GM23338 (cell line): ENCODE measurements at regions not wholly inside any gene's neighbourhood (a gene's known extent, or its start where the extent isn't known, plus 50 kb on each side); places are given as distances from the start of the nearest gene placed in this dataset.
A peak's percentile ranks its signal among the peaks of the same experiment; 100 is the strongest.

Experiments used
- ATAC-seq: fragments of 200-7000 bp; cut with Tn5 transposase; 3 replicates; pipeline ENCODE4 v1.9.1; 2020
- DNase-seq: peaks from one replicate; pipeline ENCODE4 v3.0.0-alpha.2; 2015; ENCODE audit warnings: low spot score
- H2AFZ ChIP-seq: fragments of 200-600 bp; sonication (generic); 2 replicates; pipeline ENCODE4 v1.8.0; 2016; ENCODE audit warnings: antibody characterized with exemption, mild to moderate bottlenecking, moderate library complexity
- H3F3A ChIP-seq: fragments of 200-600 bp; sonication (generic); replicated peaks from 2 replicates; pipeline ENCODE4 v1.8.0; 2017; ENCODE audit warnings: antibody characterized with exemption, mixed run types, low read depth
- H3K27ac ChIP-seq: fragments of 200-600 bp; sonication (generic); 2 replicates; pipeline ENCODE4 v1.6.1; 2016; ENCODE audit warnings: low read depth
- H3K27me3 ChIP-seq: fragments of 200-600 bp; sonication (generic); 2 replicates; pipeline ENCODE4 v1.8.0; 2016; ENCODE audit warnings: mild to moderate bottlenecking, mixed run types, moderate library complexity; ENCODE audit not compliant: insufficient read depth
- H3K36me3 ChIP-seq: fragments of 200-600 bp; sonication (generic); 2 replicates; pipeline ENCODE4 v1.8.0; 2016; ENCODE audit warnings: mild to moderate bottlenecking; ENCODE audit not compliant: insufficient read depth
- H3K4me1 ChIP-seq: fragments of 200-600 bp; sonication (generic); 2 replicates; pipeline ENCODE4 v1.8.0; 2016; ENCODE audit warnings: mild to moderate bottlenecking, moderate library complexity; ENCODE audit not compliant: insufficient read depth
- H3K4me2 ChIP-seq: fragments of 200-600 bp; sonication (generic); 2 replicates; pipeline ENCODE4 v1.7.1; 2017; ENCODE audit warnings: mixed run types
- H3K4me3 ChIP-seq: fragments of 200-600 bp; sonication (generic); 2 replicates; pipeline ENCODE4 v1.6.1; 2016; ENCODE audit warnings: mixed run types
- H3K79me2 ChIP-seq: fragments of 200-600 bp; sonication (generic); replicated peaks from 2 replicates; pipeline ENCODE4 v1.8.0; 2017; ENCODE audit warnings: mild to moderate bottlenecking; ENCODE audit not compliant: insufficient read depth
- H3K9me2 ChIP-seq: fragments of 200-600 bp; sonication (generic); 2 replicates; pipeline ENCODE4 v1.8.0; 2017; ENCODE audit not compliant: insufficient read depth
- H4K20me1 ChIP-seq: fragments of 200-600 bp; sonication (generic); replicated peaks from 2 replicates; pipeline ENCODE4 v1.8.0; 2017; ENCODE audit warnings: mild to moderate bottlenecking; ENCODE audit not compliant: insufficient read depth
- H3K27ac Mint-ChIP-seq: 2 replicates; pipeline ENCODE4 v1.8.0; 2020; ENCODE audit warnings: inconsistent platforms, mild to moderate bottlenecking, moderate library complexity, mixed read lengths
- H3K27me3 Mint-ChIP-seq: 3 replicates; pipeline ENCODE4 v1.8.0; 2022; ENCODE audit warnings: low read depth, mild to moderate bottlenecking, moderate library complexity, mixed read lengths, inconsistent platforms; ENCODE audit not compliant: insufficient read depth, poor library complexity
- H3K36me3 Mint-ChIP-seq: 3 replicates; pipeline ENCODE4 v1.8.0; 2021; ENCODE audit warnings: low read depth, mild to moderate bottlenecking, inconsistent platforms, moderate library complexity, mixed read lengths
- H3K4me1 Mint-ChIP-seq: 3 replicates; pipeline ENCODE4 v1.8.0; 2020; ENCODE audit warnings: mild to moderate bottlenecking, inconsistent platforms, mixed read lengths
- H3K4me3 Mint-ChIP-seq: 3 replicates; pipeline ENCODE4 v1.8.0; 2021; ENCODE audit warnings: moderate library complexity, mild to moderate bottlenecking, inconsistent platforms, mixed read lengths
- H3K9me3 Mint-ChIP-seq: 3 replicates; pipeline ENCODE4 v1.8.0; 2020; ENCODE audit warnings: moderate library complexity, mild to moderate bottlenecking, inconsistent platforms, mixed read lengths
- CREB1 ChIP-seq: fragments of 250-450 bp; sonication (Bioruptor Pico); IDR thresholded peaks from 2 replicates; pipeline ENCODE4 v1.5.0; 2020; ENCODE audit warnings: low read depth, mild to moderate bottlenecking, moderate library complexity
- NANOG ChIP-seq: IDR thresholded peaks from 2 replicates; pipeline ENCODE4 v1.6.1; 2016; ENCODE audit warnings: antibody characterized with exemption, borderline replicate concordance
- POLR2AphosphoS5 ChIP-seq: IDR thresholded peaks from 2 replicates; pipeline ENCODE4 v1.6.1; 2016; ENCODE audit warnings: antibody characterized with exemption, low read depth
- STAT1 ChIP-seq: IDR thresholded peaks from one replicate; pipeline ENCODE4 v1.6.1; 2016; ENCODE audit warnings: antibody characterized with exemption; ENCODE audit not compliant: unreplicated experiment
- ZNF114 ChIP-seq: fragments of 250-450 bp; sonication (Bioruptor Pico); IDR thresholded peaks from 2 replicates; pipeline ENCODE4 v1.5.0; 2020; ENCODE audit warnings: mild to moderate bottlenecking, moderate library complexity
- ZNF462 ChIP-seq: fragments of 250-450 bp; sonication (Bioruptor Pico); IDR thresholded peaks from 2 replicates; pipeline ENCODE4 v1.5.0; 2020; ENCODE audit warnings: mild to moderate bottlenecking, moderate library complexity
- TF ChIP-seq, protein P1 (sequence below), 2 experiments: fragments of 200-600 bp in 1 of 2; sonication (generic) in 1 of 2; conservative IDR thresholded peaks; 2 replicates each; pipeline versions ENCODE4 v1.5.1 to v1.6.1; 2016 to 2017; ENCODE audit warnings: antibody characterized with exemption in 2 of 2, low read depth in 2 of 2, mild to moderate bottlenecking in 2 of 2, moderate library complexity in 1 of 2

GRCh38 chr13:52955472-52955874 is 73.1 kb upstream of the OLFM4 start (continued):
- TF ChIP-seq, protein P1, sequence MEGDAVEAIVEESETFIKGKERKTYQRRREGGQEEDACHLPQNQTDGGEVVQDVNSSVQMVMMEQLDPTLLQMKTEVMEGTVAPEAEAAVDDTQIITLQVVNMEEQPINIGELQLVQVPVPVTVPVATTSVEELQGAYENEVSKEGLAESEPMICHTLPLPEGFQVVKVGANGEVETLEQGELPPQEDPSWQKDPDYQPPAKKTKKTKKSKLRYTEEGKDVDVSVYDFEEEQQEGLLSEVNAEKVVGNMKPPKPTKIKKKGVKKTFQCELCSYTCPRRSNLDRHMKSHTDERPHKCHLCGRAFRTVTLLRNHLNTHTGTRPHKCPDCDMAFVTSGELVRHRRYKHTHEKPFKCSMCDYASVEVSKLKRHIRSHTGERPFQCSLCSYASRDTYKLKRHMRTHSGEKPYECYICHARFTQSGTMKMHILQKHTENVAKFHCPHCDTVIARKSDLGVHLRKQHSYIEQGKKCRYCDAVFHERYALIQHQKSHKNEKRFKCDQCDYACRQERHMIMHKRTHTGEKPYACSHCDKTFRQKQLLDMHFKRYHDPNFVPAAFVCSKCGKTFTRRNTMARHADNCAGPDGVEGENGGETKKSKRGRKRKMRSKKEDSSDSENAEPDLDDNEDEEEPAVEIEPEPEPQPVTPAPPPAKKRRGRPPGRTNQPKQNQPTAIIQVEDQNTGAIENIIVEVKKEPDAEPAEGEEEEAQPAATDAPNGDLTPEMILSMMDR (conservative IDR thresholded peaks at IDR 0.05; ENCODE audit: low read depth in 2 of 2), result no peak
- TF ChIP-seq ZNF462 (CRISPR knock-in tag) (0 out of 2 replicates have a peak, but pooled peaks have one; percentile 4), POLR2AphosphoS5 (no peak), CREB1 (no peak), ZNF114 (no peak)

DNA sequence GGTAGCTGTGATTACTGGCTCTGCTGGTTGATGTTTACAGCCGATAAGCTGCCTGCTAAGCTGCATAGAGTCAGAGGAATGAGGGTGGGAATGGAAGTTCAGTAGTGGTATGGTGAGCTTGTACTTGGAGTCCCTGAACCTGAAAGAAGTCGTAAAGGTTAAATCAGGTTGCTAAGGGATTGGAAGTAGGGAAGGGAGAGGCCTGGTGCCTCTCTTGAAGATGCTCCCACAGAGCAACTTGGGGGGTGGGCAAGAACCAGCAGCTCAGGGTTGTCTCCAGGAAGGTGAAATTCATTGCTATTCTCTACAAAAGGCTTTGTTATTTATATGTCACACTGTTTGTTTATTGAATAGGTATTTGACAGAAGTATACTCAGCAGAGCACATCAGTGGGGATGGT is 73.8 kb upstream of the OLFM4 start:
- Histone ChIP-seq H3K4me2 (peak overlapping the region; percentile 72), H3K36me3 (no peaks in the 10 kb centered on the region), H3K79me2 (no peaks in the 10 kb centered on the region), H3K9me2 (0 out of 2 replicates have a peak, but pooled peaks cover under 1% of the 10 kb centered on the region), H3K4me3 (peak overlapping the region; percentile 37), H3F3A (peaks cover 20% of the 10 kb centered on the region; the same call in 1 of the 2 replicates), H3K27me3 (no peaks in the 10 kb centered on the region), H3K27ac (peak overlapping the region; percentile 7; the same call in 1 of the 2 replicates), H3K4me1 (peaks cover 61% of the 10 kb centered on the region), H2AFZ (no peak overlapping the region), H4K20me1 (no peaks in the 10 kb centered on the region)
- H3K4me1 Mint-ChIP-seq, result peaks cover 60% of the 10 kb centered on the region
- peak overlapping the region; percentile 19 for H3K4me3 Mint-ChIP-seq
- H3K27me3 Mint-ChIP-seq, result peaks cover 7% of the 10 kb centered on the region
- H3K27ac Mint-ChIP-seq, result no peak overlapping the region
- DNase-seq (peak; percentile 52), ATAC-seq (peak; percentile 80)
- no peaks in the 10 kb centered on the region; the same call in 2 of the 3 replicates for H3K9me3 Mint-ChIP-seq
- no peaks in the 10 kb centered on the region for H3K36me3 Mint-ChIP-seq
- TF ChIP-seq STAT1 (no peak), ZNF462 (CRISPR knock-in tag) (peak; percentile 76), NANOG (peak; percentile 28; the same call in 1 of the 2 replicates)
